ENCODE measurements at regions not wholly inside any gene's neighbourhood (a gene's known extent, or its start where the extent isn't known, plus 50 kb on each side); places are given as distances from the start of the nearest gene placed in this dataset.
"Not testable (repeated sequence)": the region's sequence is repeated elsewhere in the genome, so short reads cannot be mapped to it uniquely, and the experiment has no call there.

DNA sequence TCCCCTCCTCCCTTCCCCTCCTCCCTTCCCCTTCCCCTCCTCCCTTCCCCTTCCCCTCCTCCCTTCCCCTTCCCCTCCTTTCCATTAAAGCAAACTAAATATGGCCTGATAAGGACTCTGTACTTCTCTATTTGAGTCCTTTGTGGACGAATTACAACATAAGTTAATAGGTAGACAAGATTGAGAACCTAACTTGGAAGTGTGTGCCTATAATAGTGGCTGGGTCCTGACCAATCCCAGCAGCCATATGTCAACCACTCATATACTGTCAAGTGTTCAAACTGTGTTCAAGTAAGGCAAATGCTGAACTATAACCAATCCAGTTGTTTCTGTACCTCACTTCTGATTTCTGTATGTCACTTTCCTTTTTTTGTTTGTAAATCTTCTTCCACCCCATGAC is 97.1 kb upstream of the RBMS1 start:
- no peaks in the 10 kb centered on the region for H3K9me3 ChIP-seq (ENCODE audit: control insufficient read depth, insufficient read depth, low read length)
- ATAC-seq (peak in 1 of 3 donors; percentile 58), DNase-seq (peak in 1 of 2 donors; percentile 7)
- TF ChIP-seq, protein P1, sequence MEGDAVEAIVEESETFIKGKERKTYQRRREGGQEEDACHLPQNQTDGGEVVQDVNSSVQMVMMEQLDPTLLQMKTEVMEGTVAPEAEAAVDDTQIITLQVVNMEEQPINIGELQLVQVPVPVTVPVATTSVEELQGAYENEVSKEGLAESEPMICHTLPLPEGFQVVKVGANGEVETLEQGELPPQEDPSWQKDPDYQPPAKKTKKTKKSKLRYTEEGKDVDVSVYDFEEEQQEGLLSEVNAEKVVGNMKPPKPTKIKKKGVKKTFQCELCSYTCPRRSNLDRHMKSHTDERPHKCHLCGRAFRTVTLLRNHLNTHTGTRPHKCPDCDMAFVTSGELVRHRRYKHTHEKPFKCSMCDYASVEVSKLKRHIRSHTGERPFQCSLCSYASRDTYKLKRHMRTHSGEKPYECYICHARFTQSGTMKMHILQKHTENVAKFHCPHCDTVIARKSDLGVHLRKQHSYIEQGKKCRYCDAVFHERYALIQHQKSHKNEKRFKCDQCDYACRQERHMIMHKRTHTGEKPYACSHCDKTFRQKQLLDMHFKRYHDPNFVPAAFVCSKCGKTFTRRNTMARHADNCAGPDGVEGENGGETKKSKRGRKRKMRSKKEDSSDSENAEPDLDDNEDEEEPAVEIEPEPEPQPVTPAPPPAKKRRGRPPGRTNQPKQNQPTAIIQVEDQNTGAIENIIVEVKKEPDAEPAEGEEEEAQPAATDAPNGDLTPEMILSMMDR (IDR thresholded peaks at IDR 0.05) = no peak
- Mint-ChIP-seq H3K36me3 (no peaks in the 10 kb centered on the region), H3K4me3 (no peak overlapping the region), H3K27me3 (ENCODE audit: low read depth in 2 of 2) (peaks cover 0 to 2% of the 10 kb centered on the region in 2 donors), H3K9me3 (no peaks in the 10 kb centered on the region), H3K4me1 (peaks cover 0 to 8% of the 10 kb centered on the region in 2 donors), H3K27ac (peak overlapping the region in 1 of 2 donors; percentile 44)
- intact Hi-C loops (cut with micrococcal nuclease) = no loop called here
- no peaks in the 10 kb centered on the region for H3K4me1 ChIP-seq (ENCODE audit: control insufficient read depth, insufficient read depth, low read length)
- H3K4me3 ChIP-seq (ENCODE audit: low read length) = no peak overlapping the region
- H3K27me3 ChIP-seq (ENCODE audit: control insufficient read depth, insufficient read depth, low read length) = no peaks in the 10 kb centered on the region
- no CpG with 5 or more reads among the region's 1 CpG for WGBS (ENCODE audit: insufficient coverage)
- H3K36me3 ChIP-seq (ENCODE audit: control insufficient read depth, insufficient read depth, low read length) = no peaks in the 10 kb centered on the region
- H3K27ac ChIP-seq (ENCODE audit: low read length) = no peak overlapping the region

DNA sequence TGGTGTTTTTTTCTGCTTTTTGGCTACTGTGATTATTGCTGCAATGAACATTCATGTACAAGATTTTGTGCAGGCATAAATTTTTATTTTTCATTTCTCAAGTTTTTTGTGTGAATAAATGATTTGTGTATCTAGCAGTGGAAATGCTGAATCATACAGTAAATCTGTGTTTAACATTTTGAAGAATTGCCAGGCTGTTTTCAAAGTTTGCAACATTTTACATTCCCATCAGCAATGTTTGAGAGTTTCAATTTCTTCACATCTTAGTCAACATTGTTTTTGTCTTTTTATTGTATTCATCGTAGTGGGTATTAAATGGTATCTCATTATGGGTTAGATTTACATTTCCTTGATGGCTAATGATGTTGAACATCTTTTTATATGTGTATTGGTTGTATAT is 98.8 kb upstream of the RBMS1 start:
- Histone ChIP-seq H3K9me3 (ENCODE audit: control insufficient read depth, insufficient read depth, low read length) (no peaks in the 10 kb centered on the region), H3K27me3 (ENCODE audit: control insufficient read depth, insufficient read depth, low read length) (no peaks in the 10 kb centered on the region), H3K36me3 (ENCODE audit: control insufficient read depth, insufficient read depth, low read length) (no peaks in the 10 kb centered on the region), H3K4me1 (ENCODE audit: control insufficient read depth, insufficient read depth, low read length) (no peaks in the 10 kb centered on the region), H3K4me3 (ENCODE audit: low read length) (no peak overlapping the region), H3K27ac (ENCODE audit: low read length) (no peak overlapping the region)
- peaks cover 0 to 4% of the 10 kb centered on the region in 2 donors for H3K4me1 Mint-ChIP-seq
- no peaks in the 10 kb centered on the region for H3K36me3 Mint-ChIP-seq
- no peak for ATAC-seq
- intact Hi-C loops (cut with micrococcal nuclease) = no loop called here
- TF ChIP-seq, protein P1 (IDR thresholded peaks at IDR 0.05) = no peak
- no peak overlapping the region for H3K4me3 Mint-ChIP-seq
- no peaks in the 10 kb centered on the region for H3K9me3 Mint-ChIP-seq
- DNase-seq = no peak
- WGBS (ENCODE audit: insufficient coverage) = no CpG with 5 or more reads among the region's 1 CpG
- no peak overlapping the region for H3K27ac Mint-ChIP-seq
- H3K27me3 Mint-ChIP-seq (ENCODE audit: low read depth in 2 of 2) = peaks cover 0 to 2% of the 10 kb centered on the region in 2 donors

DNA sequence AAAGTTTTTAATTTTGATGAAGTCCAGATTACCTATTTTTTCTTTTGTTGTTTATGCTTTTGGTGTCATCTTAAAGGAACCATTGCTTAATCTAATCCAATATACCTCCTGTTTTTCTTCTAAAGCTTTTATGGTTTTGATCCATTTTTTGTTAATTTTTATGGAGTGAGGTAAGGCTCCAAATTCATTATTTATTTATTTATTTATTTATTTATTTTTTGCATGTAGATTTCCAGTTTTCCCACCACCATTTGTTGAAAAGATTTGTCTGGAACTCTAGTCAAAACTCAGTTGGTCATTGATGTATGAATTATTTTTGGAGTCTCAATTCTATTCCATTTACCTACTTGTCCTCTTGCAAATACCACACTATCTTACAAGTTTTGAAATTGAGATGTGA is 99.4 kb upstream of the RBMS1 start:
- no peaks in the 10 kb centered on the region for H3K9me3 ChIP-seq (ENCODE audit: control insufficient read depth, insufficient read depth, low read length)
- Mint-ChIP-seq H3K9me3 (no peaks in the 10 kb centered on the region), H3K27me3 (ENCODE audit: low read depth in 2 of 2) (peaks cover 0 to 2% of the 10 kb centered on the region in 2 donors), H3K4me3 (no peak overlapping the region), H3K4me1 (peaks cover 0 to 4% of the 10 kb centered on the region in 2 donors), H3K27ac (no peak overlapping the region), H3K36me3 (no peaks in the 10 kb centered on the region)
- no peak overlapping the region for H3K27ac ChIP-seq (ENCODE audit: low read length)
- H3K36me3 ChIP-seq (ENCODE audit: control insufficient read depth, insufficient read depth, low read length) = no peaks in the 10 kb centered on the region
- intact Hi-C loops (cut with micrococcal nuclease) = no loop called here
- no peak overlapping the region for H3K4me3 ChIP-seq (ENCODE audit: low read length)
- H3K27me3 ChIP-seq (ENCODE audit: control insufficient read depth, insufficient read depth, low read length) = no peaks in the 10 kb centered on the region
- H3K4me1 ChIP-seq (ENCODE audit: control insufficient read depth, insufficient read depth, low read length) = no peaks in the 10 kb centered on the region
- ATAC-seq = no peak
- no peak for DNase-seq
- TF ChIP-seq, protein P1 (IDR thresholded peaks at IDR 0.05) = no peak

DNA sequence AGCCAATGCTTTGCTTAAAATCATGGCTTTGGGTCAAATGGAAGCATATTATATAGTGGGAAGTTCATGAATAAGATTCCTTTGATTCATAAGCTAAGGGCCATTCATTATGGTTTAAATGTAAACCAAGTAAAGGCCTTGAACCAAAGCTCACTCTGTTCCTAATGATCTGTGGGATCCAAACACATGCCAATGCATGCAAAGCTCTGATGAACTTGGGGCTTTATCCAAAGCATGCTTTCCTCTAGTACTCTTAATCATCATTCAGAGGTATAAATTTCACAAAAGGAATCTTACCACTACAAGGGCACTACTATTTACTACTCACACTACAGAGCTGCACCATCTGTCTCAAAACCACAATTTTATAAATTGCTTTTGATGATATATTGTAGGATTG is 102.8 kb upstream of the RBMS1 start:
- H3K9me3 Mint-ChIP-seq = no peaks in the 10 kb centered on the region
- H3K36me3 ChIP-seq (ENCODE audit: control insufficient read depth, insufficient read depth, low read length) = no peaks in the 10 kb centered on the region
- H3K4me3 Mint-ChIP-seq = no peak overlapping the region
- ATAC-seq (no peak), DNase-seq (no peak)
- H3K36me3 Mint-ChIP-seq = no peaks in the 10 kb centered on the region
- no peak overlapping the region for H3K4me3 ChIP-seq (ENCODE audit: low read length)
- no peaks in the 10 kb centered on the region for H3K4me1 ChIP-seq (ENCODE audit: control insufficient read depth, insufficient read depth, low read length)
- no peaks in the 10 kb centered on the region for H3K9me3 ChIP-seq (ENCODE audit: control insufficient read depth, insufficient read depth, low read length)
- TF ChIP-seq, protein P1 (IDR thresholded peaks at IDR 0.05) = no peak
- intact Hi-C loops (cut with micrococcal nuclease) = no loop called here
- H3K4me1 Mint-ChIP-seq = peaks cover 0 to 3% of the 10 kb centered on the region in 2 donors
- H3K27me3 ChIP-seq (ENCODE audit: control insufficient read depth, insufficient read depth, low read length) = no peaks in the 10 kb centered on the region
- no peak overlapping the region for H3K27ac ChIP-seq (ENCODE audit: low read length)
- H3K27ac Mint-ChIP-seq = no peak overlapping the region
- no peaks in the 10 kb centered on the region for H3K27me3 Mint-ChIP-seq (ENCODE audit: low read depth in 2 of 2)

DNA sequence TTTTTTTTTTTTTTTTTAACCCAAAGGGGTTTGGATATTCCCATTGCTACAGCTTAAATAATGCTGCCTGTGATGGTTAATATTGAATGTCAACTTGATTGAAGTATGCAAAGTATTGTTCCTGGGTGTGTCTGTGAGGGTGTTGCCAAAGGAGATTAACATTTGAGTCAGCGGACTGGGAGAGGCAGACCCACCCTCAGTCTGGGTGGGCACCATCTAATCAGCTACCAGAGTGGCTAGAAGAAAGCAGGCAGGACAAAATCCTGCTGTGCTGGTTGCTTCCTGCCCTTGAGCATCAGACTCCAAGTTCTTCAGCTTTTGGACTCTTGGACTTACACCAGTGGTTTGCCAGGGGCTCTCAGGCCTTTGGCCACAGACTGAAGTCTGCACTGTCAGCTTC is 106.8 kb upstream of the RBMS1 start:
- intact Hi-C loops (cut with micrococcal nuclease); H3K4me3 Mint-ChIP-seq; H3K4me1 Mint-ChIP-seq; H3K27ac ChIP-seq (ENCODE audit: low read length); DNase-seq; H3K27me3 ChIP-seq (ENCODE audit: control insufficient read depth, insufficient read depth, low read length); H3K9me3 ChIP-seq (ENCODE audit: control insufficient read depth, insufficient read depth, low read length); H3K36me3 Mint-ChIP-seq; H3K4me1 ChIP-seq (ENCODE audit: control insufficient read depth, insufficient read depth, low read length); ATAC-seq; H3K4me3 ChIP-seq (ENCODE audit: low read length); H3K27ac Mint-ChIP-seq; H3K9me3 Mint-ChIP-seq; H3K36me3 ChIP-seq (ENCODE audit: control insufficient read depth, insufficient read depth, low read length); H3K27me3 Mint-ChIP-seq (ENCODE audit: low read depth in 2 of 2): not testable (repeated sequence)
- WGBS (ENCODE audit: insufficient coverage) = 100% methylated on average over 1 of the region's 1 CpG

Measured in natural killer cell (primary cell).